ENCODE measurements at regions not wholly inside any gene's neighbourhood (a gene's known extent, or its start where the extent isn't known, plus 50 kb on each side); places are given as distances from the start of the nearest gene placed in this dataset.

DNA sequence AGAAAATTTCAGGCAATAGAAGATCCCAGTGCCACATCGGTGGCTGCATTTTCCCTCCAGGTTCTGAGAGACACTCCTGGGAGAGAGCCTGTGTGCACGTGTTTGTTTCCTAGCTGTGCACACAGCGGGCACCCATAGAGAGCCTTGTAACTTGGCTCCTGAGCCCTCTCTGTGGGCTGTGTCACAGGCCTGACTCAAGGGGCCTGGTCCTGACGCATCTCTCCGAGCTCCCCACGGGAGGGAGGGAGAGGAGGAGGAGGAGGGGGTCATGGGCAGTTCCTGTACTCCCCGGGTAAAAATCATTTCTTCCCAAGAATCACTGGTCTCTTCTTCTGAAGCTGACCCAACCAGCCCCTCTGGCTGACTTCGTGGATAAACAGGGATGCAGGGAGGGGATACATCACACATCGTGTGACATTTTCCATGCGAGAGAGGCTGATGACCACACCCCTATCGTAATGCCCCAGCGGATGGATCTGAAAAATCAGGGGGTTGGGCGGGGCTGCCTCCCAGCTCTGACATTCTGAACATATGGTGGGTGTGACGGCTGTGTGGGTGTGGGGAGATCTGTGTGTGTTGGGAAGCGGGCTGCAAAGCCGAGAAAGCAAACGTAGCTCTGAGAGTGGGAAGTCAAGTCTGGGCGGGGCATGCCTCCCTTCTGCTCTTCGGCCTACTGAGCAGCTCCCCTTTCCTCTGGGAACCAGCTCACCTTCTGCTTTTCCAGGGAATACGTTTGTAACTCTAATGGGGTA is 308.3 kb upstream of the HS6ST1 start:
- no peaks in the 10 kb centered on the region for H3K9me3 Mint-ChIP-seq
- H3K4me3 Mint-ChIP-seq: no peak overlapping the region
- peaks cover 36% of the 10 kb centered on the region for H3K27me3 Mint-ChIP-seq (ENCODE audit: low read depth)
- H3K27ac Mint-ChIP-seq: peak overlapping the region in 1 of 3 experiments; percentile 76
- TF ChIP-seq, protein P1, sequence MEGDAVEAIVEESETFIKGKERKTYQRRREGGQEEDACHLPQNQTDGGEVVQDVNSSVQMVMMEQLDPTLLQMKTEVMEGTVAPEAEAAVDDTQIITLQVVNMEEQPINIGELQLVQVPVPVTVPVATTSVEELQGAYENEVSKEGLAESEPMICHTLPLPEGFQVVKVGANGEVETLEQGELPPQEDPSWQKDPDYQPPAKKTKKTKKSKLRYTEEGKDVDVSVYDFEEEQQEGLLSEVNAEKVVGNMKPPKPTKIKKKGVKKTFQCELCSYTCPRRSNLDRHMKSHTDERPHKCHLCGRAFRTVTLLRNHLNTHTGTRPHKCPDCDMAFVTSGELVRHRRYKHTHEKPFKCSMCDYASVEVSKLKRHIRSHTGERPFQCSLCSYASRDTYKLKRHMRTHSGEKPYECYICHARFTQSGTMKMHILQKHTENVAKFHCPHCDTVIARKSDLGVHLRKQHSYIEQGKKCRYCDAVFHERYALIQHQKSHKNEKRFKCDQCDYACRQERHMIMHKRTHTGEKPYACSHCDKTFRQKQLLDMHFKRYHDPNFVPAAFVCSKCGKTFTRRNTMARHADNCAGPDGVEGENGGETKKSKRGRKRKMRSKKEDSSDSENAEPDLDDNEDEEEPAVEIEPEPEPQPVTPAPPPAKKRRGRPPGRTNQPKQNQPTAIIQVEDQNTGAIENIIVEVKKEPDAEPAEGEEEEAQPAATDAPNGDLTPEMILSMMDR (IDR thresholded peaks at IDR 0.05; ENCODE audit: unreplicated experiment in 3 of 3): no peak
- H3K4me1 Mint-ChIP-seq: peaks cover 39% of the 10 kb centered on the region
- H3K36me3 Mint-ChIP-seq (ENCODE audit: low read depth): no peaks in the 10 kb centered on the region

DNA sequence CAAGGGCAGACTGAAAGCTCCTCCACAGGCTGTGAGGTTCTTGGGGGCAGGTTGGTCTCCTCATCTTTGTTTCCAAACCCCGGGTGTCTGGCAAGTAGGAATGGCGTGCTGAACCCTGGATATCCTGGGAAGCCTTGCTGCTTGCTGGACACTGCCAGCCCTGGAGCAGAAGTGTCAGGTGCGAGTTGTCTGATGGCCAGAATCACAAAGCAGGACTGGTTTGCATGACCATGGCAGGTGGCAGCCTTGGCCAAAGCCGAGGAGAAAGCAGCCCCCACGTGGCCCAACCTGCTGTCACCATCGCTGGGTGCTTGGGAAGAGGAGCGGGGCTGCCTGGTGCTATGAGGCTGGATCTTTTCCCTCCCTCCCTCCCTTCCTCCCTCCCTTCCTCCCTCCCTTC is 309.5 kb upstream of the HS6ST1 start:
- TF ChIP-seq, protein P1 (IDR thresholded peaks at IDR 0.05; ENCODE audit: unreplicated experiment in 3 of 3): no peak
- H3K4me3 Mint-ChIP-seq: no peak overlapping the region

DNA sequence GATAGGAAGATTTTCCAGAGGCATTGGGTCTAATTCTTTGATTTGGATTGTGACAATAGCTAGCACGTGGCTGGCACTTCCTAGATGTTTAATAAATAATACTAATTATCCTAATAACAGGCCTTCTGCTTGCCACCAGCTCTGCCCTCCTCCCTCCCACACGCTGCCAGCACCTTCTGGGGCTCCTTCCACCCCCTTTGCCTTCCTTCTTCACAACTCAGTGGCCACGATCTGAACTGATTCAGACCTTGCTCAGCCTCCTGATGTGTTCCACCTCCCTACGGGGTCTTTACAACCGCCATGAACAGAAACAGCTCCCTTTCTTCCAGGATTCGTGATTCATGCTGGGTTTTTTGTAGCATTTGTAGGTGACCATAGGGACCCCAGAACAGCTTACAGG is 310.3 kb upstream of the HS6ST1 start:
- Mint-ChIP-seq H3K27ac (peak overlapping the region in 1 of 3 experiments; percentile 14), H3K36me3 (ENCODE audit: low read depth) (no peaks in the 10 kb centered on the region), H3K9me3 (no peaks in the 10 kb centered on the region), H3K4me1 (peaks cover 34% of the 10 kb centered on the region), H3K27me3 (ENCODE audit: low read depth) (peaks cover 44% of the 10 kb centered on the region), H3K4me3 (no peak overlapping the region)
- TF ChIP-seq, protein P1 (IDR thresholded peaks at IDR 0.05; ENCODE audit: unreplicated experiment in 3 of 3): no peak

More for the DNA sequence above, 309.5 kb upstream of the HS6ST1 start:
- Mint-ChIP-seq H3K9me3 (no peaks in the 10 kb centered on the region), H3K4me1 (peaks cover 38% of the 10 kb centered on the region), H3K36me3 (ENCODE audit: low read depth) (no peaks in the 10 kb centered on the region), H3K27ac (no peak overlapping the region), H3K27me3 (ENCODE audit: low read depth) (peaks cover 44% of the 10 kb centered on the region)

DNA sequence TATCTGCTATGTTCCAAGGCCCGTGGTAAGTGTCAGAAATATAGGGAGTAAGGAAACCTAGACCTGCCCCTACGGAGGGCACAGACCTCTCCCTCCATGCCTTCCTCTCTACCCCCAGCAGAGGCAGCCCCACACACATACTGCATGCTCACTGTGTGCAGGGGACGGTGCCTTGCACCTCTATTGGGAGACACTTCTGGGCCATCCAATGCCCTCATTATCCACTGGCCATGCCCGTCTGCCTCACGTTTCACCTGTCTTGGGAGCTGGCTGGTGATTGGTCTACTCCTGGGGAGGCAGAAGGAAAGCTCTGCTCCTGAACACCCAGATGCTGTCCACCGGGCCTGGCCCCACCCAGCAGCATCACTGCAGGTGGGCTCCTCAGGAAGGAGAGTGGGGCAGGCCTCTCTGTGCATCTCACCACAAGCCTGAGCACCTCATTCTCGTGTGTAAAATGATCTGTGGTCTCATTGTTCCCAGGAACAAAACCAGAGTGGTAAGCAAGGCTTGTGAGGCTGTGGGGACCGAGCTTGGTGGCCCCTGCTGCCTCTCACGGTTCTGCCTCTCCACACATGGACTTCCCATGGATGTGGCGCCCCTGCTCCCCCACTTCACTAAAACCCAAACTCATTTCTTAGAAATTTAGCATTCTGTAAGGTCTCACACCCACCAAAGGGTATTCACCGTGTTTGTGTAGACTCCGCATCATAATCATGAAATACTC is 312.5 kb upstream of the HS6ST1 start:
- Mint-ChIP-seq H3K36me3 (ENCODE audit: low read depth) (no peaks in the 10 kb centered on the region), H3K4me3 (no peak overlapping the region), H3K9me3 (no peaks in the 10 kb centered on the region), H3K27ac (no peak overlapping the region), H3K27me3 (ENCODE audit: low read depth) (peaks cover 42% of the 10 kb centered on the region), H3K4me1 (peaks cover 22% of the 10 kb centered on the region)
- TF ChIP-seq, protein P1 (IDR thresholded peaks at IDR 0.05; ENCODE audit: unreplicated experiment in 3 of 3): no peak

DNA sequence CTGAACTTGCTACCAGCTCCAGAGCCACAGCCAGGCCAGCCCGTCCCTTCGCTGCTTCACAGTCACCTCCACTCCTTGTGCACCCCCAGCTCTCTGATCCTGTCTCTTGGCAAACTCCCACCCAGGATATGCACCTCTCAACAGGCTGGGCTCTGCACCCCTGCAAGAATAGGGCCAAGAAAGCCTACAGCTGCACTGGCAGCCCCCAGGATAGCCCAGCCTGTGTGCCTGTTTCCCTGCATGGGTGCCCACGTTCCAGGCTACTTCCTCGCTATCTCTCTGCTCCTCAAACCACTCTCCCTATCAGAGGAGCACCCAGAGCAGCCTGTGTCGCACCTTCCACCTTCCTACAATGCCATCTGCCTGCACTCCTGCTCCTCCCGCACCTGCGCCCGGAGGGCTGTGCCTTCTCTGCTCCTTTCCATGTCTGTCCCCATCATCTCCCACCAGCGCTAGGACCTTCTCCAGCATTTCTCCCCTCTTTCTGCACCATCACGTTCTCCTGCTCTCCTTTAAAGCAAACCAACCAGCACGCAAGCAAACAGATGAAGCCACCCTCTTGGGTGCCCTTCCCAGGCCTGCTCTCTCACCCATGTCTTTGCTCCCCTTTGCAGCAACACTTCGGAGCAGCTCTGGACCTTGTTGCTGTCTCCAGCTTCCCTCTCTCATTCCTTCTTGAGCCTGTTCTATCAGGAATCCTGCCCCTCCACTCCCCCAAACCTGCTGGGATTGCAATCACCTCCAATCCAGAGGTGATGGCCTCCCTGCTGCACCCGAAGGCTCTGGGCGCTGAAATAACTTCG is 313.2 kb upstream of the HS6ST1 start:
- TF ChIP-seq, protein P1 (IDR thresholded peaks at IDR 0.05; ENCODE audit: unreplicated experiment in 3 of 3): no peak
- H3K4me3 Mint-ChIP-seq: no peak overlapping the region
- peaks cover 16% of the 10 kb centered on the region for H3K4me1 Mint-ChIP-seq
- H3K27me3 Mint-ChIP-seq (ENCODE audit: low read depth): peaks cover 43% of the 10 kb centered on the region
- H3K36me3 Mint-ChIP-seq (ENCODE audit: low read depth): no peaks in the 10 kb centered on the region
- no peaks in the 10 kb centered on the region for H3K9me3 Mint-ChIP-seq
- no peak overlapping the region for H3K27ac Mint-ChIP-seq

Data from nephron (organoid).